Left ventricle myocardium superior (tissue), 1 donor: ENCODE measurements at regions not wholly inside any gene's neighbourhood (a gene's known extent, or its start where the extent isn't known, plus 50 kb on each side); places are given as distances from the start of the nearest gene placed in this dataset.

Experiments used
- ATAC-seq: fragments of 200-7000 bp; cut with Tn5 transposase; one replicate; pipeline ENCODE4 v1.9.1; 2020; ENCODE audit warnings: mild to moderate bottlenecking, moderate library complexity
- DNase-seq: peaks from one replicate; pipeline ENCODE4 v3.0.0-alpha.2; 2020
- intact Hi-C: fragments of 100-400 bp; cut with micrococcal nuclease; formaldehyde crosslinking; loops from one replicate; pipeline ENCODE4 v1.11.0; 2022
- donor health status: DM: no; HTN: yes; CAD: no; lungs with severe emphysema.

- ATAC-seq (peak; percentile 39), DNase-seq (peak; percentile 20)
- intact Hi-C loops: no loop called here
These were observed 131.1 kb upstream of the NR4A3 start for GRCh38 chr9:99690573-99690972.

- ATAC-seq: no peak
- no peak for DNase-seq
- intact Hi-C loops: no loop called here
These were observed 127.8 kb upstream of the NR4A3 start for GRCh38 chr9:99693888-99694287.

GRCh38 chr9:99694393-99694792 lies 127.3 kb upstream of the NR4A3 start:
- DNase-seq (no peak), ATAC-seq (no peak)
- intact Hi-C loops: no loop called here

GRCh38 chr9:99699396-99699795 lies 122.3 kb upstream of the NR4A3 start:
- DNase-seq (no peak), ATAC-seq (no peak)
- intact Hi-C loops: no loop called here

- intact Hi-C loops: no loop called here
- DNase-seq (no peak), ATAC-seq (no peak)
These were observed 109.5 kb upstream of the NR4A3 start for GRCh38 chr9:99712214-99712613.

- ATAC-seq (no peak), DNase-seq (no peak)
- intact Hi-C loops: no loop called here
These were observed 107.8 kb upstream of the NR4A3 start for GRCh38 chr9:99713838-99714306.

- DNase-seq (no peak), ATAC-seq (no peak)
- intact Hi-C loops: no loop called here
These were observed 103.1 kb upstream of the NR4A3 start for GRCh38 chr9:99718631-99719030.

- intact Hi-C loops: no loop called here
- ATAC-seq (no peak), DNase-seq (no peak)
These were observed 101.1 kb upstream of the NR4A3 start for GRCh38 chr9:99720455-99721050.

GRCh38 chr9:99721898-99722297 lies 99.8 kb upstream of the NR4A3 start:
- ATAC-seq (no peak), DNase-seq (no peak)
- intact Hi-C loops: no loop called here

GRCh38 chr9:99722877-99723276 lies 98.8 kb upstream of the NR4A3 start:
- no peak for DNase-seq

GRCh38 chr9:99724640-99725039 lies 97.0 kb upstream of the NR4A3 start:
- intact Hi-C loops: no loop called here
- DNase-seq (no peak), ATAC-seq (no peak)

More at GRCh38 chr9:99722877-99723276, 98.8 kb upstream of the NR4A3 start:
- no peak for ATAC-seq
- intact Hi-C loops: no loop called here

GRCh38 chr9:99725852-99726251 lies 95.8 kb upstream of the NR4A3 start:
- DNase-seq (no peak), ATAC-seq (no peak)
- intact Hi-C loops: no loop called here

GRCh38 chr9:99726758-99727157 lies 94.9 kb upstream of the NR4A3 start:
- DNase-seq (no peak), ATAC-seq (peak; percentile 66)
- intact Hi-C loops: no loop called here

GRCh38 chr9:99730062-99730461 lies 91.6 kb upstream of the NR4A3 start:
- intact Hi-C loops: no loop called here

GRCh38 chr9:99731950-99732349 lies 89.7 kb upstream of the NR4A3 start:
- DNase-seq (no peak), ATAC-seq (no peak)
- intact Hi-C loops: no loop called here

More at GRCh38 chr9:99730062-99730461, 91.6 kb upstream of the NR4A3 start:
- ATAC-seq (no peak), DNase-seq (no peak)

GRCh38 chr9:99732715-99733114 lies 89.0 kb upstream of the NR4A3 start:
- ATAC-seq (peak; percentile 81), DNase-seq (no peak)
- intact Hi-C loops: no loop called here

GRCh38 chr9:99735041-99735440 lies 86.6 kb upstream of the NR4A3 start:
- no peak for ATAC-seq

GRCh38 chr9:99736291-99736690 lies 85.4 kb upstream of the NR4A3 start:
- no peak for DNase-seq
- intact Hi-C loops: no loop called here
- no peak for ATAC-seq

More at GRCh38 chr9:99735041-99735440, 86.6 kb upstream of the NR4A3 start:
- DNase-seq: no peak
- intact Hi-C loops: no loop called here

- intact Hi-C loops: no loop called here
- DNase-seq (no peak), ATAC-seq (no peak)
These were observed 84.0 kb upstream of the NR4A3 start for GRCh38 chr9:99737649-99738048.

GRCh38 chr9:99743006-99743405 lies 78.7 kb upstream of the NR4A3 start:
- DNase-seq (no peak), ATAC-seq (no peak)

GRCh38 chr9:99743455-99743854 lies 78.2 kb upstream of the NR4A3 start:
- ATAC-seq (no peak), DNase-seq (no peak)
- intact Hi-C loops: no loop called here

More at GRCh38 chr9:99743006-99743405, 78.7 kb upstream of the NR4A3 start:
- intact Hi-C loops: no loop called here

GRCh38 chr9:99744132-99744531 lies 77.6 kb upstream of the NR4A3 start:
- intact Hi-C loops: no loop called here
- DNase-seq: no peak
- no peak for ATAC-seq
